Muscle of back (tissue), 3 donors: ENCODE measurements at regions not wholly inside any gene's neighbourhood (a gene's known extent, or its start where the extent isn't known, plus 50 kb on each side); places are given as distances from the start of the nearest gene placed in this dataset.

Source experiments
- DNase-seq, 3 donors: peaks; one replicate each; pipeline versions ENCODE4 v3.0.0 to v3.0.0-alpha.2; 2013

DNA sequence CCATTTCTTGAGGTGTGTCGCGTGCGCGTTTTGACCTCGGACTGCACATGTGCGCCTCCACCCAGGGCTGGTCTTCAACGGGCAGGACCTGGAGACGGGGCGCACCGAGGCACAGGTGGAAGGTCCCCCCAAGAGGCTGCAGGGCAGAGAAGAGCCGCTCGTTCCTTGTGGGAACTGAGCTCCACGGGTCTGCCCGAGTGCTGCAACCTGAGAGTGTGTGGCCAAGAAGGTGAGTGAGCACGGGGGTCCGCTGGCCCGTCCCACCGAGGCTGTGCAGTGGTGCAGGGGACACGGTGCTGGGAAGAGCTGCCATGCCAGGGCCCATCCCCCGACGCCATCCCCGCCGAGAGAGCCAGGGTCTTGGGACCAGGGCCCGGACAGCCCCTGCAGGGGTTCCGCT lies 268.3 kb downstream of the GALR1 start:
- DNase-seq: no peak

DNA sequence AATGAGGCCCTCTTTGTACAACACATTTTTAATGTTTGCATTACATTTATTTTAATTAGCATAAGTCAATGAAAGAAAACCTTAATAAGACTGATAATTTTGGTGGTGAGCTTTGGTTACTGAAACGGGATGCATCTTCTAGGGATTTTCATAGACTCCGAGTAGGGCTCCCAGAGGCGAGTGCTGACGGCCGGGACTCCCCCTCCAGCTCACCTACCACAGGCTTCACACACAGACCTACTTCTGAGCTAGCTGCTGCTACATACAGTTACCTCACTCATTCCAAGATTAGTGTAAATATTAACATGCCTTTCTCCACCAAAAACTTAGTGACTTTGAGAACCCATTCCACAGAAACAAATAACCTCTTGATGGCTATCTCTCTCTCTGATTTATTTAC lies 271.1 kb downstream of the GALR1 start:
- no peak for DNase-seq

GRCh38 chr18:77522051-77522675 lies 272.5 kb downstream of the GALR1 start:
- DNase-seq: no peak

DNA sequence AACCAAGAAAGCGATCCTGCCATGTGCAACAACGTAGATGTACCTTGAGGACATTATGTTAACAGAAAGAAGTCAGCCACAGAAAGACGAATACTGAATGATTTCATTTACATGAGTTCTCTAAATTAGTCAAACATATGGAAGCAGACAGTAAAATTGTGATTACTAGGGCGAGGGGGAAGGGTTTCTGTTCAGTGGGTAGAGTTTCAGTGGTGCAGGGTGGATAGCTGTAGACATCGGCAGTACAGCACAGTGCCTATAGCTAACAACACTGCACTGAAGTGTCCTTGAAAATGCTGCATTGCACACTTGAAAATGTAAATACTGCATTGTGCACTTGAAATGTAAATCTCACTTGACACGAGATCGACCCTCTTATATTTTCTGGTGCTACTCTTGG lies 275.3 kb downstream of the GALR1 start:
- DNase-seq: no peak

DNA sequence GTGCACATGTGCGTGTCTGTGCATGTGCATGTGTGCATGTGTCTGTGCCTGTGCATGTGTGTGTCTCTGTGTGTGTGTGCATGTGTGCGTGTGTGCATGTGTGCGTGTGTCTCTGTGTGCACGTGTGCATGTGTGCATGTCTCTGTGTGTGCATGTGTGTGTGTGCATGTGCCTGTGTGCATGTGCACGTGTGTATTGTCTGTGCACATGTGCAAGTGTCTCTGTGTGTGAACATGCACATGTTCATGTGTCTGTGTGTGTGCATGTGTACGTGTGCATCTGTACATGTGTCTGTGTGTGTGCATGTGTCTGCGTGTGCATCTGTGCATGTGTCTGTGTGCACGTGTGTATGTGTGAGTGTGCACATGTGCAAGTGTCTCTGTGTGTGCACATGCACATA lies 277.3 kb downstream of the GALR1 start:
- DNase-seq: no peak

- DNase-seq: no peak
Observed at GRCh38 chr18:77528872-77529271, 279.2 kb downstream of the GALR1 start.

DNA sequence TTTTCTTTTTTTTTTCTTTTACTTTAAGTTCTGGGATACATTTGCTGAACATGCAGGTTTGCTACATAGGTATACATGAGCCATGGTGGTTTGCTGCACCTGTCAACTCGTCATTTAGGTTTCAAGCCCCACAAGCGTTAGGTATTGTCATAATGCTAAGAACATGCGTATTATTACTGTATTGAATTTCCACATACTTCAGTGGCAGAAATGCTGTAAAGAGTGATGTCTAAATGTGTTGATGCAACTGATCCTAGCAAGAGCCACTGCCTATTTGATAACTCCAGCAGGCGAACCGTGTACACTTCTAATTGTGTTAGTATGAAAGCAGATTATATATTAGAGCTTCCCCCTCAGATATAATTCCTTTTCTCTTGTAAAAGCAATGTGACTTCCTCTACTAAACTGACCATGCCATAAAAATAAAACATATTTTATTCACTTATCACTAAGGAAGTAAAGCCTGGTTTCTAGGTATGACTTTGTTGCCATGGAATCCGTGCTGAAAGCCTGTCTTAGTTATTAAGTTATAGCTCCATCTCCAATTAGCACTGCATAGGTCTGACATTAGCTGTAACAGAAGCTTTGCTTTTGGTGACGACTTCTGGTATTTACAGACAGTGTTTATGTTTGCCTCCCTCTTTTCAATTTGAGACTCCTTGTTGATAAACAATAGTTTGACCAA lies 280.0 kb downstream of the GALR1 start:
- DNase-seq: no peak

DNA sequence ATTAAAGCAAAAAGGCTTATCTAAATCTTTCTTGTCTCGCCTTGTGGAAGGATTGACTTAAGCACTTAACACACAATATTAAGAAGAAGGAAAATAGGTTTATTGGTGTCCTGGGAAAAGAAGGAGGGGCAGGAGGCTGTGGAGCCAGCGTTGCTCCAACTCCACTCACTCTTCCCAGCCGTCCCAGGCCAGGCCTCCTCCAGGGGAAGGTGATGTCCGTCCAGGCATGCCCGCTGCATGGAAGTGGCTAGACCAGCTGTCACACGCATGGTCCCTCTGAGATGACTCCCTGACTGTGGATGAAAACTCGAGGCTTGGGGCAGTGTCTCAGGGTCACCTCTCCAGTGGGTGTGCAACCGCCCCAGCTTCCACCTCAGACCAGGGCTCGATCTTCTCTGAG lies 281.1 kb downstream of the GALR1 start:
- no peak for DNase-seq

GRCh38 chr18:77539860-77540259 lies 290.2 kb downstream of the GALR1 start:
- no peak for DNase-seq

- DNase-seq: no peak
Observed at GRCh38 chr18:77544792-77545191, 295.1 kb downstream of the GALR1 start.

GRCh38 chr18:77547757-77548156 lies 298.1 kb downstream of the GALR1 start:
- DNase-seq: peak; percentile 24 to 68 (median 55)

- no peak for DNase-seq
Observed at GRCh38 chr18:77548790-77549420, 299.3 kb downstream of the GALR1 start.

GRCh38 chr18:77550625-77551024 lies 301.0 kb downstream of the GALR1 start:
- DNase-seq: peak in 1 of 3 donors; percentile 10

GRCh38 chr18:77551055-77551454 lies 301.4 kb downstream of the GALR1 start:
- peak in 1 of 3 donors; percentile 10 for DNase-seq

GRCh38 chr18:77552945-77553344 lies 303.3 kb downstream of the GALR1 start:
- no peak for DNase-seq

- no peak for DNase-seq
Observed at GRCh38 chr18:77554061-77554460, 304.4 kb downstream of the GALR1 start.

GRCh38 chr18:77557046-77557587 lies 307.5 kb downstream of the GALR1 start:
- peak; percentile 14 to 68 (median 52) for DNase-seq

- DNase-seq: no peak
Observed at GRCh38 chr18:77559274-77559910, 309.7 kb downstream of the GALR1 start.

DNA sequence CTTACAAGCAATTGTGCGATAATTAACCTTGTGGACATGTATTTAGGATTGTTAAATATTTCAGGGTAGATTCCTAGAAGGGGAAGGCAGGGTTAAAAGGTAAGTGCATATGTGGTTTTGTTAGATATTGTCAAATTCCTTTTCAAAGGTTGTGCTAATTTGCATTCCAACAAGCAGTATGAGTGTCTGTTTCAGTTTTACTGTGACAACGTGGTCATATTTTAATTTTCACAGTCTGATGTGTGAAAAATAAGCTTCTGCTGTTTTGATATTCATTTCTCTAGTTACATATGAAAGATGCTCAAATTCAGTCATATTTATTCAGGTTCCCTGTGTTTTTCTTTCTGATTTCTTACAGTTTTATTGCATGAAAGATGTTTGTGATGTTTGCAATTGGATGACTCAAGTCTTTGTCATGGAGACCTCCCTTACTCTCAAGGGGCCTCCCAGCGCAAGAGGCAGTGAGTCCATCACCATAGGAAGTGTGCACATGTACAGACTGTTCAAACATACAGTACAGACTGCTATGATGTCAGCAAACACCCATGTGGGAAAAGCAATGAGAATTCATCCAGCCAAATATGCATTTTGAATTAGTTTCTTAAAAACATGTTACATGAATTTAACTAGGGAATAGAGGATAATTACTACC lies 310.8 kb downstream of the GALR1 start:
- peak in 1 of 3 donors; percentile 10 for DNase-seq

GRCh38 chr18:77566604-77567003 lies 317.0 kb downstream of the GALR1 start:
- no peak for DNase-seq

DNA sequence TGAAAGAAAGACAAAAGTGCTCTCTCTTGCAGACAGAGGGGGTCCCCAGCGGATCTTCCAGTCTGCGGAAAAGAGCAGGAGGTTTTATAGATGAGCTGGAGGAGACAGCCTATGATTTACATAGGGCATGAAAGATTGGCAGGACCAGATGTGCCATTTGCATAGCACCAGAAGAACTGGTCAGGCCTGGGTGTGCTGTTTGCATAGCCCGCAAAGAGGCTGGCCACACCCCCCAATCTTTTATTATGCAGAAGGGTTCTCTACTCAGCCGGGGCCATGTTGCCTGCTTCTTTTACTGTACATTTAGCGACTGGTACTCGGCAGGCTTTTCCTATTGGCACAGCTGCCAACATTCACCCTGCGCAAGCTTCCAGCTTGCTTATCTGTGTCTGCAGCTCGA lies 317.6 kb downstream of the GALR1 start:
- no peak for DNase-seq

- no peak for DNase-seq
Observed at GRCh38 chr18:77571743-77572142, 322.1 kb downstream of the GALR1 start.
